Panc1 (cell line): ENCODE measurements at regions not wholly inside any gene's neighbourhood (a gene's known extent, or its start where the extent isn't known, plus 50 kb on each side); places are given as distances from the start of the nearest gene placed in this dataset.

Experiments
- POLR2AphosphoS5 ChIP-seq: IDR thresholded peaks from 2 replicates; pipeline ENCODE4 v1.6.1; 2012; ENCODE audit warnings: mild to moderate bottlenecking, low read depth, low read length, moderate library complexity
- SIN3A ChIP-seq: IDR thresholded peaks from 2 replicates; pipeline ENCODE4 v1.6.1; 2012; ENCODE audit warnings: low read depth, mild to moderate bottlenecking, low read length, moderate library complexity, borderline replicate concordance; ENCODE audit not compliant: insufficient read depth
- TF ChIP-seq, protein P1 (sequence below): fragments of 450-650 bp; IDR thresholded peaks from 2 replicates; pipeline ENCODE4 v1.5.1; 2017; ENCODE audit warnings: mild to moderate bottlenecking

DNA sequence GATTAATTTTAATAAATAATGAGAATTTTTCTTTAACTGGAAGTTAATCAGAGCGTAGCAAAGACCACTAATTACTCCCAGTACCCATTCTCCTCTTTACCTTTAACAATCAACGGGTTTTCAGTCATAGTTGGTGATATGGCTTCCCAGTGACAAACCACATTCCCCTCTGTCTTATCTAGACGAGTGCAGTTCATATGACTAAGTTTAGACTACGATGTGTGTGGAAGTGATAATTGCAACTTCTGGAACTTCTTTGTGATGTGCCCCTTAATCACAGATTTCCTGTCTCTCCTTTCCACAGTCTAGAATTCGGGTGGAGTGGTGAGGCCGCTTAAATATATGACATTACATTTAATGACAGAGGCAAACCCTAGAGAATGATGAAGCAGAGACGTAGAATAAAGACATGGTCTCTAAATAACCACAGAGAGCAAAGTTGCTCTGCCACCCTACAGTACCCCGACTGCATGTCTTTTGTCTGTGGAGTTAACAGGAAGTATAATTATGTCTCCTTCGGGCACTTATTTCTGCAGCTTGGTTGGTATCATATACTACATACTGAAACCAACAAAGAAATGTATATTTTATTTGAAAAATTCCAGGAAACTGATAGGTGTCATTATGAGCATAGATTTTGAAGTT lies 693.3 kb upstream of the CDH7 start:
- TF ChIP-seq SIN3A (no peak), POLR2AphosphoS5 (no peak)
- TF ChIP-seq, protein P1, sequence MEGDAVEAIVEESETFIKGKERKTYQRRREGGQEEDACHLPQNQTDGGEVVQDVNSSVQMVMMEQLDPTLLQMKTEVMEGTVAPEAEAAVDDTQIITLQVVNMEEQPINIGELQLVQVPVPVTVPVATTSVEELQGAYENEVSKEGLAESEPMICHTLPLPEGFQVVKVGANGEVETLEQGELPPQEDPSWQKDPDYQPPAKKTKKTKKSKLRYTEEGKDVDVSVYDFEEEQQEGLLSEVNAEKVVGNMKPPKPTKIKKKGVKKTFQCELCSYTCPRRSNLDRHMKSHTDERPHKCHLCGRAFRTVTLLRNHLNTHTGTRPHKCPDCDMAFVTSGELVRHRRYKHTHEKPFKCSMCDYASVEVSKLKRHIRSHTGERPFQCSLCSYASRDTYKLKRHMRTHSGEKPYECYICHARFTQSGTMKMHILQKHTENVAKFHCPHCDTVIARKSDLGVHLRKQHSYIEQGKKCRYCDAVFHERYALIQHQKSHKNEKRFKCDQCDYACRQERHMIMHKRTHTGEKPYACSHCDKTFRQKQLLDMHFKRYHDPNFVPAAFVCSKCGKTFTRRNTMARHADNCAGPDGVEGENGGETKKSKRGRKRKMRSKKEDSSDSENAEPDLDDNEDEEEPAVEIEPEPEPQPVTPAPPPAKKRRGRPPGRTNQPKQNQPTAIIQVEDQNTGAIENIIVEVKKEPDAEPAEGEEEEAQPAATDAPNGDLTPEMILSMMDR, result no peak
